ENCODE measurements at regions not wholly inside any gene's neighbourhood (a gene's known extent, or its start where the extent isn't known, plus 50 kb on each side); places are given as distances from the start of the nearest gene placed in this dataset.

GRCh38 chr15:66897416-66897815, 168.0 kb upstream of the SMAD3 start:
- Histone ChIP-seq H3K4ac (ENCODE audit: low read depth, low read length) (no peak overlapping the region), H4K20me1 (ENCODE audit: control insufficient read depth, insufficient read depth, insufficient read length) (no peaks in the 10 kb centered on the region), H2BK12ac (ENCODE audit: insufficient read length, low read depth, low read length) (no peak overlapping the region), H3K9me3 (ENCODE audit: control insufficient read depth, low read depth, low read length) (no peaks in the 10 kb centered on the region), H3K9ac (ENCODE audit: extremely low read depth, insufficient read length, low read length) (no peak overlapping the region), H3K79me1 (ENCODE audit: insufficient read depth, low read depth, low read length, poor library complexity, severe bottlenecking) (no peaks in the 10 kb centered on the region), H3K14ac (ENCODE audit: insufficient read depth, low read length) (no peak overlapping the region), H3K79me2 (ENCODE audit: insufficient read depth, low read length) (no peaks in the 10 kb centered on the region), H3K23me2 (ENCODE audit: insufficient read length, low read depth, low read length, poor library complexity, severe bottlenecking) (no peaks in the 10 kb centered on the region), H3K23ac (ENCODE audit: insufficient read length, low read depth, low read length) (no peak overlapping the region), H4K91ac (ENCODE audit: insufficient read length, low read depth, low read length) (no peak overlapping the region), H4K8ac (replicated peaks; ENCODE audit: insufficient read length, low read depth, low read length) (no peak overlapping the region), H3K4me2 (ENCODE audit: insufficient read depth, insufficient read length, low read length) (no peak overlapping the region), H3K27ac (ENCODE audit: insufficient read length, low read depth, low read length) (no peak overlapping the region), H2BK120ac (ENCODE audit: low read depth, low read length, poor library complexity, severe bottlenecking) (no peak overlapping the region), H2BK20ac (ENCODE audit: low read depth, low read length, poor library complexity, severe bottlenecking) (no peak overlapping the region), H2BK5ac (ENCODE audit: insufficient read length, low read length) (no peak overlapping the region), H3K18ac (ENCODE audit: insufficient read length, low read depth, low read length) (no peak overlapping the region), H3K4me1 (ENCODE audit: insufficient read depth, low read length) (peaks cover 2% of the 10 kb centered on the region; the same call in 1 of the 2 replicates), H3K56ac (ENCODE audit: insufficient read length, low read depth, low read length) (no peak overlapping the region), H2AK5ac (ENCODE audit: insufficient read length, low read length) (no peak overlapping the region), H2BK15ac (ENCODE audit: low read depth, low read length) (no peak overlapping the region), H3K27me3 (ENCODE audit: insufficient read depth, low read length) (no peaks in the 10 kb centered on the region; the same call in 1 of the 2 replicates), H4K5ac (ENCODE audit: insufficient read length, low read depth, low read length) (no peak overlapping the region), H3T11ph (ENCODE audit: low read length) (no peak overlapping the region), H2AFZ (ENCODE audit: low read length) (no peak overlapping the region)
- Mint-ChIP-seq H3K4me1 (peaks cover 12 to 20% of the 10 kb centered on the region in 2 experiments), H3K9me3 (no peaks in the 10 kb centered on the region), H3K27ac (no peak overlapping the region), H3K27me3 (ENCODE audit: low read depth) (no peaks in the 10 kb centered on the region; the same call in 1 of the 2 replicates), H3K36me3 (ENCODE audit: insufficient read depth in 1 of 3, low read depth in 3 of 3) (no peaks in the 10 kb centered on the region), H3K4me3 (no peak overlapping the region)
- no CpG with 5 or more reads among the region's 4 CpGs for WGBS (ENCODE audit: extremely low coverage, insufficient read length, low lambda C conversion rate)
- no peak for TF ChIP-seq CTCF (conservative IDR thresholded peaks at IDR 0.05)
- DNase-seq: no peak

Data from H9 (cell line).